ENCODE measurements at regions not wholly inside any gene's neighbourhood (a gene's known extent, or its start where the extent isn't known, plus 50 kb on each side); places are given as distances from the start of the nearest gene placed in this dataset.

DNA sequence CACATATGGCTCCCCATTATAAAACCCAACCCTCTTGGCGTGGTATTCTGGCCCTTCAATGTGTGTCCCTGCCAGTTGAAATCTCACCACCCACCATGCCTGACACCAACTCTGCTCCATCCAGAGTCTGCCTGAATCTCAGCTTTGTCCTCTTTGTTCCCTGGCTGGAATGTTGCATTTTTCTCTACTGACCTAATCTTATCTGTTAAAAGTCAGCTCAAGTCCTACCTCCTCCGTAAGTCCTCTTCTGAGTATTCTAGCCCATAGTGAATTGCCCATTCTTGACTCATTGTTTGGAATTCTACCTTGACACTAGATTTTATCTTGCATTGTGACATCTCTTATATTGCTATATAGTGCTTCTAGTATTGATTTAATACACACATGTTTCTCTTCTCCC, 207.1 kb upstream of the VLDLR start:
- Histone ChIP-seq H3F3A (replicated peaks; ENCODE audit: low read depth) (no peaks in the 10 kb centered on the region; the same call in 1 of the 2 replicates), H3K36me3 (ENCODE audit: insufficient read depth) (no peaks in the 10 kb centered on the region), H3K4me1 (ENCODE audit: insufficient read depth) (peaks cover 30% of the 10 kb centered on the region), H3K9me2 (ENCODE audit: insufficient read depth) (0 out of 2 replicates have a peak, but pooled peaks cover 8% of the 10 kb centered on the region), H3K4me3 (no peak overlapping the region), H3K27ac (ENCODE audit: low read depth) (no peak overlapping the region), H3K4me2 (no peak overlapping the region), H3K27me3 (ENCODE audit: insufficient read depth) (no peaks in the 10 kb centered on the region), H3K79me2 (replicated peaks; ENCODE audit: insufficient read depth) (no peaks in the 10 kb centered on the region), H4K20me1 (replicated peaks; ENCODE audit: insufficient read depth) (no peaks in the 10 kb centered on the region), H2AFZ (no peak overlapping the region)
- Mint-ChIP-seq H3K36me3 (ENCODE audit: low read depth) (no peaks in the 10 kb centered on the region), H3K27ac (no peak overlapping the region), H3K4me1 (peaks cover 31% of the 10 kb centered on the region), H3K9me3 (no peaks in the 10 kb centered on the region; the same call in 2 of the 3 replicates), H3K4me3 (no peak overlapping the region), H3K27me3 (ENCODE audit: insufficient read depth, low read depth, poor library complexity) (no peaks in the 10 kb centered on the region)
- no peak for TF ChIP-seq CTCF (conservative IDR thresholded peaks at IDR 0.05; ENCODE audit: low read depth in 2 of 2)
- no peak for TF ChIP-seq CREB1 (CRISPR knock-in tag; IDR thresholded peaks at IDR 0.05; ENCODE audit: low read depth)
- TF ChIP-seq STAT1 (IDR thresholded peaks at IDR 0.05; ENCODE audit: unreplicated experiment) = no peak
- TF ChIP-seq JUNB (IDR thresholded peaks at IDR 0.05; ENCODE audit: unreplicated experiment) = no peak
- TF ChIP-seq, protein P1, sequence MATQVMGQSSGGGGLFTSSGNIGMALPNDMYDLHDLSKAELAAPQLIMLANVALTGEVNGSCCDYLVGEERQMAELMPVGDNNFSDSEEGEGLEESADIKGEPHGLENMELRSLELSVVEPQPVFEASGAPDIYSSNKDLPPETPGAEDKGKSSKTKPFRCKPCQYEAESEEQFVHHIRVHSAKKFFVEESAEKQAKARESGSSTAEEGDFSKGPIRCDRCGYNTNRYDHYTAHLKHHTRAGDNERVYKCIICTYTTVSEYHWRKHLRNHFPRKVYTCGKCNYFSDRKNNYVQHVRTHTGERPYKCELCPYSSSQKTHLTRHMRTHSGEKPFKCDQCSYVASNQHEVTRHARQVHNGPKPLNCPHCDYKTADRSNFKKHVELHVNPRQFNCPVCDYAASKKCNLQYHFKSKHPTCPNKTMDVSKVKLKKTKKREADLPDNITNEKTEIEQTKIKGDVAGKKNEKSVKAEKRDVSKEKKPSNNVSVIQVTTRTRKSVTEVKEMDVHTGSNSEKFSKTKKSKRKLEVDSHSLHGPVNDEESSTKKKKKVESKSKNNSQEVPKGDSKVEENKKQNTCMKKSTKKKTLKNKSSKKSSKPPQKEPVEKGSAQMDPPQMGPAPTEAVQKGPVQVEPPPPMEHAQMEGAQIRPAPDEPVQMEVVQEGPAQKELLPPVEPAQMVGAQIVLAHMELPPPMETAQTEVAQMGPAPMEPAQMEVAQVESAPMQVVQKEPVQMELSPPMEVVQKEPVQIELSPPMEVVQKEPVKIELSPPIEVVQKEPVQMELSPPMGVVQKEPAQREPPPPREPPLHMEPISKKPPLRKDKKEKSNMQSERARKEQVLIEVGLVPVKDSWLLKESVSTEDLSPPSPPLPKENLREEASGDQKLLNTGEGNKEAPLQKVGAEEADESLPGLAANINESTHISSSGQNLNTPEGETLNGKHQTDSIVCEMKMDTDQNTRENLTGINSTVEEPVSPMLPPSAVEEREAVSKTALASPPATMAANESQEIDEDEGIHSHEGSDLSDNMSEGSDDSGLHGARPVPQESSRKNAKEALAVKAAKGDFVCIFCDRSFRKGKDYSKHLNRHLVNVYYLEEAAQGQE (IDR thresholded peaks at IDR 0.05; ENCODE audit: unreplicated experiment) = no peak
- DNase-seq (ENCODE audit: low spot score) (no peak), ATAC-seq (no peak)

DNA sequence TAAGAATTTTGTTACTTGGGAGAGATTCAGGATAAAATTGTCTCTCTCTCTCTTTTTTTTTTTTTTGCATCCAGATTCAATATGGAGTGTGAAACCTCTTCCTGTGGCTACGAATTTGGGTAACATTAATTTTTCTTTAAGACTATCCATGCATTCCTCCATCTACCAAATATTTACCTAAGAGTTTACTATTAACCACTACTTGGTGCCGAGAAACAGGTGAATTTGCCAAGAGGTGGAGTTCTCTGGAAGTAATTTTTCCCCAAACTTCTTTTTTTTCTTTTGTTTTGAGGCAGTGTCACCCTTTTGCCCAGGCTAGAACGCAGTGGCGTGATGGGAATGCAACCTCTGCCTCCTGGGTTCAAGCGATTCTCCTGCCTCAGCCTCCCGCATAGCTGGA, 206.3 kb upstream of the VLDLR start:
- TF ChIP-seq STAT1 (IDR thresholded peaks at IDR 0.05; ENCODE audit: unreplicated experiment) = no peak
- TF ChIP-seq JUNB (IDR thresholded peaks at IDR 0.05; ENCODE audit: unreplicated experiment) = no peak
- TF ChIP-seq ETS1 (IDR thresholded peaks at IDR 0.05) = no peak
- TF ChIP-seq, protein P2, sequence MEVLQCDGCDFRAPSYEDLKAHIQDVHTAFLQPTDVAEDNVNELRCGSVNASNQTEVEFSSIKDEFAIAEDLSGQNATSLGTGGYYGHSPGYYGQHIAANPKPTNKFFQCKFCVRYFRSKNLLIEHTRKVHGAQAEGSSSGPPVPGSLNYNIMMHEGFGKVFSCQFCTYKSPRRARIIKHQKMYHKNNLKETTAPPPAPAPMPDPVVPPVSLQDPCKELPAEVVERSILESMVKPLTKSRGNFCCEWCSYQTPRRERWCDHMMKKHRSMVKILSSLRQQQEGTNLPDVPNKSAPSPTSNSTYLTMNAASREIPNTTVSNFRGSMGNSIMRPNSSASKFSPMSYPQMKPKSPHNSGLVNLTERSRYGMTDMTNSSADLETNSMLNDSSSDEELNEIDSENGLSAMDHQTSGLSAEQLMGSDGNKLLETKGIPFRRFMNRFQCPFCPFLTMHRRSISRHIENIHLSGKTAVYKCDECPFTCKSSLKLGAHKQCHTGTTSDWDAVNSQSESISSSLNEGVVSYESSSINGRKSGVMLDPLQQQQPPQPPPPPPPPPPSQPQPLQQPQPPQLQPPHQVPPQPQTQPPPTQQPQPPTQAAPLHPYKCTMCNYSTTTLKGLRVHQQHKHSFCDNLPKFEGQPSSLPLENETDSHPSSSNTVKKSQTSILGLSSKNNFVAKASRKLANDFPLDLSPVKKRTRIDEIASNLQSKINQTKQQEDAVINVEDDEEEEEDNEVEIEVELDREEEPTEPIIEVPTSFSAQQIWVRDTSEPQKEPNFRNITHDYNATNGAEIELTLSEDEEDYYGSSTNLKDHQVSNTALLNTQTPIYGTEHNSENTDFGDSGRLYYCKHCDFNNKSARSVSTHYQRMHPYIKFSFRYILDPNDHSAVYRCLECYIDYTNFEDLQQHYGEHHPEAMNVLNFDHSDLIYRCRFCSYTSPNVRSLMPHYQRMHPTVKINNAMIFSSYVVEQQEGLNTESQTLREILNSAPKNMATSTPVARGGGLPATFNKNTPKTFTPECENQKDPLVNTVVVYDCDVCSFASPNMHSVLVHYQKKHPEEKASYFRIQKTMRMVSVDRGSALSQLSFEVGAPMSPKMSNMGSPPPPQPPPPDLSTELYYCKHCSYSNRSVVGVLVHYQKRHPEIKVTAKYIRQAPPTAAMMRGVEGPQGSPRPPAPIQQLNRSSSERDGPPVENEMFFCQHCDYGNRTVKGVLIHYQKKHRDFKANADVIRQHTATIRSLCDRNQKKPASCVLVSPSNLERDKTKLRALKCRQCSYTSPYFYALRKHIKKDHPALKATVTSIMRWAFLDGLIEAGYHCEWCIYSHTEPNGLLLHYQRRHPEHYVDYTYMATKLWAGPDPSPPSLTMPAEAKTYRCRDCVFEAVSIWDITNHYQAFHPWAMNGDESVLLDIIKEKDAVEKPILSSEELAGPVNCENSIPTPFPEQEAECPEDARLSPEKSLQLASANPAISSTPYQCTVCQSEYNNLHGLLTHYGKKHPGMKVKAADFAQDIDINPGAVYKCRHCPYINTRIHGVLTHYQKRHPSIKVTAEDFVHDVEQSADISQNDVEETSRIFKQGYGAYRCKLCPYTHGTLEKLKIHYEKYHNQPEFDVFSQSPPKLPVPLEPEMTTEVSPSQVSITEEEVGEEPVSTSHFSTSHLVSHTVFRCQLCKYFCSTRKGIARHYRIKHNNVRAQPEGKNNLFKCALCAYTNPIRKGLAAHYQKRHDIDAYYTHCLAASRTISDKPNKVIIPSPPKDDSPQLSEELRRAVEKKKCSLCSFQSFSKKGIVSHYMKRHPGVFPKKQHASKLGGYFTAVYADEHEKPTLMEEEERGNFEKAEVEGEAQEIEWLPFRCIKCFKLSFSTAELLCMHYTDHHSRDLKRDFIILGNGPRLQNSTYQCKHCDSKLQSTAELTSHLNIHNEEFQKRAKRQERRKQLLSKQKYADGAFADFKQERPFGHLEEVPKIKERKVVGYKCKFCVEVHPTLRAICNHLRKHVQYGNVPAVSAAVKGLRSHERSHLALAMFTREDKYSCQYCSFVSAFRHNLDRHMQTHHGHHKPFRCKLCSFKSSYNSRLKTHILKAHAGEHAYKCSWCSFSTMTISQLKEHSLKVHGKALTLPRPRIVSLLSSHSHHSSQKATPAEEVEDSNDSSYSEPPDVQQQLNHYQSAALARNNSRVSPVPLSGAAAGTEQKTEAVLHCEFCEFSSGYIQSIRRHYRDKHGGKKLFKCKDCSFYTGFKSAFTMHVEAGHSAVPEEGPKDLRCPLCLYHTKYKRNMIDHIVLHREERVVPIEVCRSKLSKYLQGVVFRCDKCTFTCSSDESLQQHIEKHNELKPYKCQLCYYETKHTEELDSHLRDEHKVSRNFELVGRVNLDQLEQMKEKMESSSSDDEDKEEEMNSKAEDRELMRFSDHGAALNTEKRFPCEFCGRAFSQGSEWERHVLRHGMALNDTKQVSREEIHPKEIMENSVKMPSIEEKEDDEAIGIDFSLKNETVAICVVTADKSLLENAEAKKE (CRISPR knock-in tag; IDR thresholded peaks at IDR 0.05) = no peak
- TF ChIP-seq EZH2 (IDR thresholded peaks at IDR 0.05; ENCODE audit: low read depth, unreplicated experiment) = no peak
- TF ChIP-seq ZNF114 (CRISPR knock-in tag; IDR thresholded peaks at IDR 0.05) = no peak
- H3K4me1 Mint-ChIP-seq = peaks cover 40% of the 10 kb centered on the region

More for the DNA sequence above, 206.3 kb upstream of the VLDLR start:
- Histone ChIP-seq H3K4me2 (no peak overlapping the region), H3K4me1 (ENCODE audit: insufficient read depth) (peaks cover 34% of the 10 kb centered on the region), H2AFZ (no peak overlapping the region), H3F3A (replicated peaks; ENCODE audit: low read depth) (no peaks in the 10 kb centered on the region; the same call in 1 of the 2 replicates), H3K27ac (ENCODE audit: low read depth) (no peak overlapping the region), H3K27me3 (ENCODE audit: insufficient read depth) (no peaks in the 10 kb centered on the region), H3K36me3 (ENCODE audit: insufficient read depth) (no peaks in the 10 kb centered on the region), H3K79me2 (replicated peaks; ENCODE audit: insufficient read depth) (no peaks in the 10 kb centered on the region), H4K20me1 (replicated peaks; ENCODE audit: insufficient read depth) (no peaks in the 10 kb centered on the region), H3K9me2 (ENCODE audit: insufficient read depth) (0 out of 2 replicates have a peak, but pooled peaks cover 8% of the 10 kb centered on the region), H3K4me3 (no peak overlapping the region)
- DNase-seq (ENCODE audit: low spot score) (no peak), ATAC-seq (no peak)
- H3K27me3 Mint-ChIP-seq (ENCODE audit: insufficient read depth, low read depth, poor library complexity) = no peaks in the 10 kb centered on the region
- H3K9me3 Mint-ChIP-seq = no peaks in the 10 kb centered on the region; the same call in 2 of the 3 replicates
- H3K27ac Mint-ChIP-seq = no peak overlapping the region
- no peak overlapping the region for H3K4me3 Mint-ChIP-seq
- H3K36me3 Mint-ChIP-seq (ENCODE audit: low read depth) = no peaks in the 10 kb centered on the region
